ENCODE measurements at regions not wholly inside any gene's neighbourhood (a gene's known extent, or its start where the extent isn't known, plus 50 kb on each side); places are given as distances from the start of the nearest gene placed in this dataset.
A peak's percentile ranks its signal among the peaks of the same experiment; 100 is the strongest.

GRCh38 chr5:127228540-127229184 lies 61.9 kb upstream of the MEGF10 start:
- intact Hi-C loops (cut with DNase I): no loop called here
- no peaks in the 10 kb centered on the region for H3K36me3 ChIP-seq
- H3K4me3 ChIP-seq: peak overlapping the region; percentile 55
- DNase-seq (no peak), ATAC-seq (peak; percentile 47)
- no peaks in the 10 kb centered on the region for H3K27me3 ChIP-seq
- peak overlapping the region; percentile 75 for H3K27ac ChIP-seq
- peaks cover 5% of the 10 kb centered on the region for H3K4me1 ChIP-seq
- no peak for TF ChIP-seq CTCF (IDR thresholded peaks at IDR 0.05)
- H3K9me3 ChIP-seq: no peaks in the 10 kb centered on the region

- Histone ChIP-seq H3K27me3 (no peaks in the 10 kb centered on the region), H3K9me3 (no peaks in the 10 kb centered on the region), H3K27ac (peak overlapping the region; percentile 75), H3K36me3 (no peaks in the 10 kb centered on the region), H3K4me3 (peak overlapping the region; percentile 55), H3K4me1 (peaks cover 5% of the 10 kb centered on the region)
- ATAC-seq (peak; percentile 94), DNase-seq (peak; percentile 87)
- TF ChIP-seq CTCF (IDR thresholded peaks at IDR 0.05): peak; percentile 17
- intact Hi-C loops (cut with DNase I): no loop called here
Measured at GRCh38 chr5:127229185-127229889, 61.3 kb upstream of the MEGF10 start.

GRCh38 chr5:127231118-127231517 lies 59.5 kb upstream of the MEGF10 start:
- no peak overlapping the region for H3K4me3 ChIP-seq
- no peaks in the 10 kb centered on the region for H3K9me3 ChIP-seq
- ATAC-seq (no peak), DNase-seq (no peak)
- no peaks in the 10 kb centered on the region for H3K36me3 ChIP-seq
- H3K27ac ChIP-seq: no peak overlapping the region
- intact Hi-C loops (cut with DNase I): no loop called here
- H3K4me1 ChIP-seq: peaks cover 5% of the 10 kb centered on the region
- H3K27me3 ChIP-seq: no peaks in the 10 kb centered on the region
- no peak for TF ChIP-seq CTCF (IDR thresholded peaks at IDR 0.05)

GRCh38 chr5:127233590-127233989 lies 57.0 kb upstream of the MEGF10 start:
- intact Hi-C loops (cut with DNase I): no loop called here
- H3K27ac ChIP-seq: no peak overlapping the region
- H3K9me3 ChIP-seq: no peaks in the 10 kb centered on the region
- H3K4me1 ChIP-seq: peaks cover 5% of the 10 kb centered on the region
- H3K4me3 ChIP-seq: no peak overlapping the region
- no peaks in the 10 kb centered on the region for H3K27me3 ChIP-seq
- H3K36me3 ChIP-seq: no peaks in the 10 kb centered on the region
- no peak for ATAC-seq
- TF ChIP-seq CTCF (IDR thresholded peaks at IDR 0.05): no peak
- DNase-seq: no peak

GRCh38 chr5:127235136-127235535 lies 55.5 kb upstream of the MEGF10 start:
- no peaks in the 10 kb centered on the region for H3K36me3 ChIP-seq
- H3K27me3 ChIP-seq: no peaks in the 10 kb centered on the region
- intact Hi-C loops (cut with DNase I): no loop called here
- no peak for TF ChIP-seq CTCF (IDR thresholded peaks at IDR 0.05)
- H3K9me3 ChIP-seq: no peaks in the 10 kb centered on the region
- H3K4me3 ChIP-seq: no peak overlapping the region
- ATAC-seq (no peak), DNase-seq (no peak)
- no peak overlapping the region for H3K27ac ChIP-seq
- H3K4me1 ChIP-seq: no peaks in the 10 kb centered on the region

All from upper lobe of right lung (tissue), 1 donor.